CD4-positive, alpha-beta T cell (primary cell): ENCODE measurements at regions not wholly inside any gene's neighbourhood (a gene's known extent, or its start where the extent isn't known, plus 50 kb on each side); places are given as distances from the start of the nearest gene placed in this dataset.
A peak's percentile ranks its signal among the peaks of the same experiment; 100 is the strongest.
"Not testable (repeated sequence)": the region's sequence is repeated elsewhere in the genome, so short reads cannot be mapped to it uniquely, and the experiment has no call there.

Experiments
- ATAC-seq: fragments of 200-7000 bp; cut with Tn5 transposase; one replicate; pipeline ENCODE4 v1.10.0; 2022; ENCODE audit warnings: mild to moderate bottlenecking; ENCODE audit not compliant: poor library complexity
- CTCF ChIA-PET: fragments of 350-600 bp; sonication (Branson Sonifier 250); formaldehyde crosslinking; loops from one replicate; lab custom pipeline; 2021; ENCODE audit warnings: antibody characterized with exemption, inconsistent platforms; lab: Charles Lee
- POLR2A ChIA-PET: fragments of 350-600 bp; sonication (Branson Sonifier 250); formaldehyde crosslinking; loops from one replicate; lab custom pipeline; 2021; ENCODE audit warnings: antibody characterized with exemption, inconsistent platforms; lab: Charles Lee
- DNase-seq, 14 experiments: peaks; one replicate each; pipeline ENCODE4 v3.0.0-alpha.2; 2013 to 2020; ENCODE audit warnings: mixed read lengths in 2 of 14
- H3K27ac ChIP-seq, 2 donors: one replicate each; pipeline versions ENCODE4 v1.5.1 to v1.7.0; 2013; ENCODE audit warnings: low read length in 2 of 2, low read depth in 1 of 2, mild to moderate bottlenecking in 1 of 2
- H3K27me3 ChIP-seq, 2 experiments: 1 replicate in 1 of 2; 2 replicates in 1 of 2; pipeline versions ENCODE4 v1.6.1 to v1.7.0; 2013; ENCODE audit warnings: low read length in 2 of 2, control low read depth in 1 of 2, mild to moderate bottlenecking in 1 of 2, moderate library complexity in 1 of 2; ENCODE audit not compliant: insufficient read depth in 2 of 2, control insufficient read depth in 1 of 2
- H3K36me3 ChIP-seq: one replicate; pipeline ENCODE4 v1.6.1; 2013; ENCODE audit warnings: low read length, control low read depth; ENCODE audit not compliant: insufficient read depth
- H3K4me1 ChIP-seq: one replicate; pipeline ENCODE4 v1.6.1; 2013; ENCODE audit warnings: low read length, control low read depth; ENCODE audit not compliant: insufficient read depth
- H3K4me3 ChIP-seq: one replicate; pipeline ENCODE4 v1.5.1; 2013; ENCODE audit warnings: mild to moderate bottlenecking, low read length, moderate library complexity
- H3K9me3 ChIP-seq, 2 experiments: 1 replicate in 1 of 2; 2 replicates in 1 of 2; pipeline versions ENCODE4 v1.6.1 to v1.7.0; 2013; ENCODE audit warnings: low read length in 2 of 2, mild to moderate bottlenecking in 2 of 2, control low read depth in 1 of 2, moderate library complexity in 1 of 2; ENCODE audit not compliant: control insufficient read depth in 1 of 2, insufficient read depth in 1 of 2
- H3K27ac Mint-ChIP-seq: one replicate; pipeline ENCODE4 v1.8.0; 2020; ENCODE audit warnings: mixed read lengths
- H3K27me3 Mint-ChIP-seq: one replicate; pipeline ENCODE4 v1.8.0; 2021; ENCODE audit warnings: mixed read lengths
- H3K36me3 Mint-ChIP-seq: one replicate; pipeline ENCODE4 v1.8.0; 2021; ENCODE audit warnings: low read depth, mixed read lengths
- H3K4me1 Mint-ChIP-seq: one replicate; pipeline ENCODE4 v1.8.0; 2021; ENCODE audit warnings: low read depth, mixed read lengths
- H3K4me3 Mint-ChIP-seq: one replicate; pipeline ENCODE4 v1.8.0; 2020; ENCODE audit warnings: mild to moderate bottlenecking, mixed read lengths
- H3K9me3 Mint-ChIP-seq: one replicate; pipeline ENCODE4 v1.8.0; 2020; ENCODE audit warnings: mixed read lengths
- CTCF ChIP-seq: fragments of 200-600 bp; IDR thresholded peaks from one replicate; pipeline ENCODE4 v1.8.0; 2022; ENCODE audit warnings: antibody characterized with exemption, mild to moderate bottlenecking
- intact Hi-C, 2 experiments: fragments of 100-400 bp; cut with DNase I in 1 of 2; cut with micrococcal nuclease in 1 of 2; formaldehyde crosslinking; loops; one replicate each; pipeline versions ENCODE4 v1.15.1 to v1.9.0; 2023 to 2025; cut with DNase I, micrococcal nuclease

GRCh38 chr11:46212720-46213119 is 64.7 kb upstream of the CREB3L1 start:
- no peaks in the 10 kb centered on the region for H3K9me3 ChIP-seq
- TF ChIP-seq CTCF, result no peak
- H3K4me1 ChIP-seq, result no peaks in the 10 kb centered on the region
- no peaks in the 10 kb centered on the region for H3K9me3 Mint-ChIP-seq
- intact Hi-C loops, result no loop called here
- H3K27ac Mint-ChIP-seq, result no peak overlapping the region
- CTCF ChIA-PET, result no interaction called here
- DNase-seq (no peak), ATAC-seq (no peak)
- no peak overlapping the region for H3K27ac ChIP-seq
- H3K36me3 Mint-ChIP-seq, result no peaks in the 10 kb centered on the region
- POLR2A ChIA-PET, result no interaction called here
- H3K36me3 ChIP-seq, result no peaks in the 10 kb centered on the region
- no peak overlapping the region for H3K4me3 Mint-ChIP-seq
- H3K4me3 ChIP-seq, result no peak overlapping the region
- H3K27me3 Mint-ChIP-seq, result peaks cover 36% of the 10 kb centered on the region
- H3K27me3 ChIP-seq, result no peaks in the 10 kb centered on the region
- peaks cover 11% of the 10 kb centered on the region for H3K4me1 Mint-ChIP-seq

DNA sequence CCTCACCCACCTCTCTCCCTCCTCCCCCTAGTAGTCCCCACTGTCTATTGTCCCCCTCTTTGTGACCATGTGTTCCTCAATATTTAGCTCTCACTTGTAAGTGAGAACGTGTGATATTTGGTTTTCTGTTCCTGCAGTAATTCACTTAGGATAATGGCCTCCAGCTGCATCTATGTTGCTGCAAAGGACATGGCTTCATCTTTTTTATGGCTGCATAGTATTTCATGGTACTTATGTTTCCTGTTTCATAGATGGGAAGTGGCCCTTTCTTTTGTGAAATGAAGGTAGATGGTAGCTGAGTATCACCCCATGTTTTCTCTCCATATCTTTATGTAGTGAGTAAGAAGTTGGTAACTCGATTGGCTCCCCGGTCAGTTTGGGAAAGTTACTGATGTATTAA is 66.6 kb upstream of the CREB3L1 start:
- no peak for ATAC-seq

GRCh38 chr11:46210133-46210636 is 67.3 kb upstream of the CREB3L1 start:
- H3K27me3 ChIP-seq, result no peaks in the 10 kb centered on the region
- no peak overlapping the region for H3K27ac ChIP-seq
- TF ChIP-seq CTCF, result no peak
- ATAC-seq (no peak), DNase-seq (peak in 3 of 14 experiments; percentile 23 to 63 (median 31))
- Mint-ChIP-seq H3K27me3 (peaks cover 24% of the 10 kb centered on the region), H3K27ac (no peak overlapping the region), H3K36me3 (no peaks in the 10 kb centered on the region), H3K9me3 (no peaks in the 10 kb centered on the region), H3K4me3 (no peak overlapping the region), H3K4me1 (peaks cover 11% of the 10 kb centered on the region)
- intact Hi-C loops, result no loop called here
- no peaks in the 10 kb centered on the region for H3K9me3 ChIP-seq
- H3K36me3 ChIP-seq, result no peaks in the 10 kb centered on the region
- H3K4me1 ChIP-seq, result no peaks in the 10 kb centered on the region
- CTCF ChIA-PET, result no interaction called here
- H3K4me3 ChIP-seq, result no peak overlapping the region
- POLR2A ChIA-PET, result no interaction called here

More for the DNA sequence above, 66.6 kb upstream of the CREB3L1 start:
- TF ChIP-seq CTCF, result no peak
- Histone ChIP-seq H3K4me3 (no peak overlapping the region), H3K27me3 (no peaks in the 10 kb centered on the region), H3K36me3 (no peaks in the 10 kb centered on the region), H3K9me3 (no peaks in the 10 kb centered on the region), H3K27ac (no peak overlapping the region), H3K4me1 (no peaks in the 10 kb centered on the region)
- Mint-ChIP-seq H3K9me3 (no peaks in the 10 kb centered on the region), H3K4me1 (peaks cover 11% of the 10 kb centered on the region), H3K27me3 (peaks cover 26% of the 10 kb centered on the region), H3K36me3 (no peaks in the 10 kb centered on the region), H3K4me3 (no peak overlapping the region), H3K27ac (no peak overlapping the region)
- no peak for DNase-seq
- intact Hi-C loops, result no loop called here
- POLR2A ChIA-PET, result no interaction called here
- CTCF ChIA-PET, result no interaction called here

GRCh38 chr11:46209624-46210023 is 67.8 kb upstream of the CREB3L1 start:
- H3K27me3 ChIP-seq, H3K4me3 Mint-ChIP-seq, H3K27ac ChIP-seq, CTCF ChIA-PET, H3K27ac Mint-ChIP-seq, ATAC-seq, POLR2A ChIA-PET, H3K9me3 ChIP-seq, DNase-seq, H3K36me3 Mint-ChIP-seq, H3K36me3 ChIP-seq, intact Hi-C loops, H3K4me1 ChIP-seq, H3K4me3 ChIP-seq, H3K9me3 Mint-ChIP-seq: not testable (repeated sequence)
- peaks cover 30% of the 10 kb centered on the region for H3K27me3 Mint-ChIP-seq
- peaks cover 11% of the 10 kb centered on the region for H3K4me1 Mint-ChIP-seq
